PC-3 (cell line): ENCODE measurements at regions not wholly inside any gene's neighbourhood (a gene's known extent, or its start where the extent isn't known, plus 50 kb on each side); places are given as distances from the start of the nearest gene placed in this dataset.

Experiments
- ATAC-seq: fragments of 200-7000 bp; cut with Tn5 transposase; 2 replicates; pipeline ENCODE4 v1.9.1; 2020; ENCODE audit warnings: mild to moderate bottlenecking, moderate library complexity
- BruUV-seq: library from RNA; stranded (reverse); fragments of 400-500 nt; replicated peaks from 2 replicates; lab custom pipeline; 2021; lab: Mats Ljungman, UMichigan
- CTCF ChIA-PET: fragments of 300-600 bp; sonication (Branson Sonifier 250); formaldehyde crosslinking; loops from one replicate; lab custom pipeline; 2022; ENCODE audit warnings: antibody characterized with exemption; lab: Charles Lee
- POLR2A ChIA-PET: fragments of 300-600 bp; sonication (Branson Sonifier 250); formaldehyde crosslinking; loops from one replicate; lab custom pipeline; 2022; ENCODE audit warnings: antibody characterized with exemption; ENCODE audit not compliant: unreplicated experiment; lab: Charles Lee
- DNase-seq: peaks from one replicate; pipeline ENCODE4 v3.0.0-alpha.2; 2015
- H2AFZ ChIP-seq: fragments of 300-600 bp; sonication (generic); 2 replicates; pipeline ENCODE4 v1.6.0; 2016; ENCODE audit warnings: antibody characterized with exemption, low read length
- H3F3A ChIP-seq: fragments of 300-600 bp; sonication (generic); one replicate; pipeline ENCODE4 v1.6.0; 2017; ENCODE audit warnings: antibody characterized with exemption, low read length, control low read depth, mild to moderate bottlenecking; ENCODE audit not compliant: unreplicated experiment
- H3K27ac ChIP-seq: fragments of 300-600 bp; sonication (generic); 2 replicates; pipeline ENCODE4 v1.5.1; 2016; ENCODE audit warnings: mild to moderate bottlenecking, low read length
- H3K27me3 ChIP-seq: fragments of 300-600 bp; sonication (generic); 2 replicates; pipeline ENCODE4 v1.6.1; 2016; ENCODE audit warnings: low read length, mixed read lengths
- H3K36me3 ChIP-seq: fragments of 300-600 bp; sonication (generic); 2 replicates; pipeline ENCODE4 v1.6.1; 2016; ENCODE audit warnings: low read depth, mixed run types, low read length, mixed read lengths
- H3K4me1 ChIP-seq: fragments of 300-600 bp; sonication (generic); 2 replicates; pipeline ENCODE4 v1.5.1; 2016; ENCODE audit warnings: low read length; ENCODE audit not compliant: insufficient read depth
- H3K4me2 ChIP-seq: fragments of 300-600 bp; sonication (generic); 2 replicates; pipeline ENCODE4 v1.6.0; 2016; ENCODE audit warnings: low read length
- H3K4me3 ChIP-seq: fragments of 300-600 bp; sonication (generic); 2 replicates; pipeline ENCODE4 v1.5.1; 2016; ENCODE audit warnings: mild to moderate bottlenecking, low read length, mixed read lengths
- H3K79me2 ChIP-seq: fragments of 300-600 bp; sonication (generic); 2 replicates; pipeline ENCODE4 v1.6.1; 2017; ENCODE audit warnings: low read length, mixed read lengths
- H3K9ac ChIP-seq: fragments of 300-600 bp; sonication (generic); 2 replicates; pipeline ENCODE4 v1.6.0; 2016; ENCODE audit warnings: mild to moderate bottlenecking, low read length
- H3K9me2 ChIP-seq: fragments of 300-600 bp; sonication (generic); replicated peaks from 2 replicates; pipeline ENCODE4 v1.6.1; 2016; ENCODE audit warnings: mixed run types, low read length, mixed read lengths
- H3K9me3 ChIP-seq: fragments of 300-600 bp; sonication (generic); 2 replicates; pipeline ENCODE4 v1.6.1; 2016; ENCODE audit warnings: low read length, mixed read lengths
- H4K20me1 ChIP-seq: fragments of 300-600 bp; sonication (generic); 2 replicates; pipeline ENCODE4 v1.6.1; 2016; ENCODE audit warnings: low read length, mixed read lengths
- CTCF ChIP-seq: fragments of 300-600 bp; sonication (generic); conservative IDR thresholded peaks from 2 replicates; pipeline ENCODE4 v1.5.1; 2017; ENCODE audit warnings: antibody characterized with exemption, low read depth, mild to moderate bottlenecking, low read length
- EZH2 ChIP-seq: fragments of 300-600 bp; sonication (generic); IDR thresholded peaks from one replicate; pipeline ENCODE4 v1.6.1; 2017; ENCODE audit warnings: antibody characterized with exemption, mild to moderate bottlenecking, low read length; ENCODE audit not compliant: unreplicated experiment
- EZH2phosphoT487 ChIP-seq: fragments of 300-600 bp; sonication (generic); IDR thresholded peaks from 2 replicates; pipeline ENCODE4 v1.6.1; 2018; ENCODE audit warnings: mild to moderate bottlenecking, antibody characterized with exemption, low read length, borderline replicate concordance
- intact Hi-C: fragments of 100-400 bp; cut with micrococcal nuclease; formaldehyde crosslinking; loops from 2 replicates; pipeline ENCODE4 v1.9.0; 2023

GRCh38 chr2:225190987-225191386 is 148.7 kb upstream of the DOCK10 start:
- intact Hi-C loops = loop anchor here (5.0 kb wide), 1 partner anchor 69 kb away; no protein-coding TSS in a partner anchor
- peak; percentile 65 for ATAC-seq
- Histone ChIP-seq H3K9me3 (no peaks in the 10 kb centered on the region), H3K9me2 (no peaks in the 10 kb centered on the region), H4K20me1 (no peaks in the 10 kb centered on the region), H3K27me3 (no peaks in the 10 kb centered on the region), H3K27ac (0 out of 2 replicates have a peak overlapping the region, but pooled peaks have one; percentile 33), H3F3A (no peaks in the 10 kb centered on the region), H3K79me2 (no peaks in the 10 kb centered on the region), H2AFZ (no peak overlapping the region), H3K36me3 (no peaks in the 10 kb centered on the region), H3K9ac (no peak overlapping the region), H3K4me1 (peaks cover 15% of the 10 kb centered on the region), H3K4me3 (no peak overlapping the region), H3K4me2 (peak overlapping the region; percentile 35)
- no TSS peak for BruUV-seq
- ChIA-PET CTCF (no interaction called here), POLR2A (interaction anchor here (0.5 to 0.6 kb wide), 2 partner anchors 236 to 596 kb away, joined by 3 read pairs; no protein-coding TSS in a partner anchor)
- peak; percentile 17 for DNase-seq
- TF ChIP-seq EZH2 = no peak
- TF ChIP-seq EZH2phosphoT487 = no peak
- TF ChIP-seq CTCF = no peak

GRCh38 chr2:225184948-225185347 is 142.7 kb upstream of the DOCK10 start:
- DNase-seq (no peak), ATAC-seq (no peak)
- Histone ChIP-seq H3K9ac (no peak overlapping the region), H3K27me3 (no peaks in the 10 kb centered on the region), H3K4me2 (no peak overlapping the region), H3K27ac (no peak overlapping the region), H3K4me1 (no peaks in the 10 kb centered on the region), H3K9me3 (no peaks in the 10 kb centered on the region), H3K36me3 (no peaks in the 10 kb centered on the region), H3K9me2 (no peaks in the 10 kb centered on the region), H3K79me2 (no peaks in the 10 kb centered on the region), H3F3A (no peaks in the 10 kb centered on the region), H4K20me1 (no peaks in the 10 kb centered on the region), H2AFZ (no peak overlapping the region), H3K4me3 (no peak overlapping the region)
- CTCF ChIA-PET = no interaction called here
- intact Hi-C loops = no loop called here
- BruUV-seq = no TSS peak
- no peak for TF ChIP-seq CTCF
- no peak for TF ChIP-seq EZH2
- POLR2A ChIA-PET = no interaction called here

GRCh38 chr2:225182126-225182525 is 139.9 kb upstream of the DOCK10 start:
- no peak overlapping the region for H3K27ac ChIP-seq
- no peak overlapping the region for H2AFZ ChIP-seq
- H3K27me3 ChIP-seq = no peaks in the 10 kb centered on the region
- POLR2A ChIA-PET = no interaction called here
- no peaks in the 10 kb centered on the region for H3K36me3 ChIP-seq
- no peak overlapping the region for H3K9ac ChIP-seq
- no peaks in the 10 kb centered on the region for H3F3A ChIP-seq
- no peak overlapping the region for H3K4me3 ChIP-seq
- H3K4me1 ChIP-seq = no peaks in the 10 kb centered on the region
- no peak overlapping the region for H3K4me2 ChIP-seq
- no peaks in the 10 kb centered on the region for H4K20me1 ChIP-seq
- no TSS peak for BruUV-seq
- no peaks in the 10 kb centered on the region for H3K79me2 ChIP-seq
- no peaks in the 10 kb centered on the region for H3K9me2 ChIP-seq
- no peaks in the 10 kb centered on the region for H3K9me3 ChIP-seq
- intact Hi-C loops = no loop called here
- CTCF ChIA-PET = no interaction called here
- TF ChIP-seq CTCF = no peak
- TF ChIP-seq EZH2phosphoT487 = no peak
- no peak for TF ChIP-seq EZH2
- no peak for ATAC-seq
- no peak for DNase-seq
